CD14-positive monocyte (primary cell): ENCODE measurements at regions not wholly inside any gene's neighbourhood (a gene's known extent, or its start where the extent isn't known, plus 50 kb on each side); places are given as distances from the start of the nearest gene placed in this dataset.
"Not testable (repeated sequence)": the region's sequence is repeated elsewhere in the genome, so short reads cannot be mapped to it uniquely, and the experiment has no call there.

ENCODE experiments used
- DNase-seq, 3 donors: peaks; one replicate each; pipeline ENCODE4 v3.0.0-alpha.2; 2011 to 2022
- H2AFZ ChIP-seq: 2 replicates; pipeline ENCODE4 v1.6.0; 2012; ENCODE audit warnings: mild to moderate bottlenecking, low read depth, low read length, inconsistent platforms; ENCODE audit not compliant: insufficient read depth, poor library complexity, severe bottlenecking
- H3K27ac ChIP-seq, 2 donors: 1 replicate in 1 of 2; 2 replicates in 1 of 2; pipeline ENCODE4 v1.5.1; 2012 to 2013; ENCODE audit warnings: low read length in 2 of 2, control low read depth in 1 of 2, inconsistent platforms in 1 of 2, low read depth in 1 of 2, mild to moderate bottlenecking in 1 of 2
- H3K27me3 ChIP-seq, 2 donors: one replicate each; pipeline versions ENCODE4 v1.6.0 to v1.6.1; 2011 to 2013; ENCODE audit warnings: low read length in 2 of 2; ENCODE audit not compliant: control insufficient read depth in 2 of 2, insufficient read depth in 2 of 2
- H3K36me3 ChIP-seq, 2 donors: replicated peaks in 1 of 2; 1 replicate in 1 of 2; 2 replicates in 1 of 2; pipeline versions ENCODE4 v1.5.1 to v1.6.1; 2012 to 2013; ENCODE audit warnings: low read length in 2 of 2, control low read depth in 1 of 2, inconsistent platforms in 1 of 2, mild to moderate bottlenecking in 1 of 2; ENCODE audit not compliant: insufficient read depth in 2 of 2, control insufficient read depth in 1 of 2
- H3K4me1 ChIP-seq, 2 donors: 1 replicate in 1 of 2; 2 replicates in 1 of 2; pipeline versions ENCODE4 v1.5.1 to v1.6.1; 2012 to 2013; ENCODE audit warnings: low read length in 2 of 2, control low read depth in 1 of 2, inconsistent platforms in 1 of 2, mild to moderate bottlenecking in 1 of 2, moderate library complexity in 1 of 2; ENCODE audit not compliant: insufficient read depth in 2 of 2, control insufficient read depth in 1 of 2
- H3K4me2 ChIP-seq: replicated peaks from 2 replicates; pipeline ENCODE3; 2012; ENCODE audit warnings: low read length, moderate library complexity, mild to moderate bottlenecking; ENCODE audit not compliant: poor library complexity, severe bottlenecking; ENCODE audit errors: extremely low read depth
- H3K4me3 ChIP-seq, 3 experiments: fragments of 200-600 bp in 1 of 3; sonication (generic) in 1 of 3; replicated peaks in 1 of 3; 1 replicate in 2 of 3; 2 replicates in 1 of 3; pipeline ENCODE4 v1.5.1; 2011 to 2013; ENCODE audit warnings: low read length in 3 of 3, mild to moderate bottlenecking in 3 of 3, control low read depth in 2 of 3, low read depth in 2 of 3, inconsistent platforms in 1 of 3, moderate library complexity in 1 of 3
- H3K79me2 ChIP-seq: 2 replicates; pipeline ENCODE4 v1.6.0; 2012; ENCODE audit warnings: mild to moderate bottlenecking, control low read depth, inconsistent platforms, low read length, moderate library complexity; ENCODE audit not compliant: insufficient read depth
- H3K9ac ChIP-seq: 2 replicates; pipeline ENCODE4 v1.6.0; 2017; ENCODE audit warnings: low read length, mild to moderate bottlenecking; ENCODE audit not compliant: insufficient read depth, poor library complexity, severe bottlenecking
- H3K9me3 ChIP-seq, 2 donors: replicated peaks in 1 of 2; 1 replicate in 1 of 2; 2 replicates in 1 of 2; pipeline versions ENCODE4 v1.5.1 to v1.6.1; 2012 to 2013; ENCODE audit warnings: low read length in 2 of 2, control low read depth in 1 of 2; ENCODE audit not compliant: control insufficient read depth in 1 of 2, insufficient read depth in 1 of 2
- H4K20me1 ChIP-seq: 2 replicates; pipeline ENCODE4 v1.6.0; 2012; ENCODE audit warnings: mild to moderate bottlenecking, low read length, control low read depth, moderate library complexity; ENCODE audit not compliant: insufficient read depth
- H3K27ac Mint-ChIP-seq, 7 donors: one replicate each; pipeline ENCODE4 v1.8.0; 2020; ENCODE audit warnings: mild to moderate bottlenecking in 7 of 7, mixed read lengths in 7 of 7, moderate library complexity in 6 of 7, inconsistent platforms in 2 of 7
- H3K27me3 Mint-ChIP-seq, 3 donors: one replicate each; pipeline ENCODE4 v1.8.0; 2021 to 2022; ENCODE audit warnings: low read depth in 3 of 3, mild to moderate bottlenecking in 3 of 3, mixed read lengths in 3 of 3, moderate library complexity in 3 of 3, inconsistent platforms in 1 of 3
- H3K36me3 Mint-ChIP-seq, 2 donors: one replicate each; pipeline ENCODE4 v1.8.0; 2020; ENCODE audit warnings: mixed read lengths in 2 of 2, inconsistent platforms in 1 of 2, mild to moderate bottlenecking in 1 of 2
- H3K4me1 Mint-ChIP-seq: one replicate; pipeline ENCODE4 v1.8.0; 2020; ENCODE audit warnings: mild to moderate bottlenecking, mixed read lengths
- H3K4me3 Mint-ChIP-seq, 2 donors: one replicate each; pipeline ENCODE4 v1.8.0; 2020; ENCODE audit warnings: mild to moderate bottlenecking in 2 of 2, mixed read lengths in 2 of 2, moderate library complexity in 1 of 2
- H3K9me3 Mint-ChIP-seq, 7 donors: one replicate each; pipeline ENCODE4 v1.8.0; 2020 to 2022; ENCODE audit warnings: mixed read lengths in 7 of 7, mild to moderate bottlenecking in 6 of 7, moderate library complexity in 6 of 7, inconsistent platforms in 2 of 7
- WGBS: methylation state at CpG from one replicate; pipeline ENCODE4 v1.1.5; 2013; ENCODE audit warnings: missing lambda C conversion rate; ENCODE audit not compliant: insufficient coverage; 5-methylcytosine and 5-hydroxymethylcytosine counted together
- intact Hi-C, 2 donors: fragments of 100-400 bp; cut with micrococcal nuclease; formaldehyde crosslinking; loops; one replicate each; pipeline versions ENCODE4 v1.15.0 to v1.15.1; 2023
- TF ChIP-seq, protein P1 (sequence below): fragments of 200-600 bp; IDR thresholded peaks from one replicate; pipeline ENCODE4 v1.8.0; 2022; ENCODE audit warnings: antibody characterized with exemption, mild to moderate bottlenecking

DNA sequence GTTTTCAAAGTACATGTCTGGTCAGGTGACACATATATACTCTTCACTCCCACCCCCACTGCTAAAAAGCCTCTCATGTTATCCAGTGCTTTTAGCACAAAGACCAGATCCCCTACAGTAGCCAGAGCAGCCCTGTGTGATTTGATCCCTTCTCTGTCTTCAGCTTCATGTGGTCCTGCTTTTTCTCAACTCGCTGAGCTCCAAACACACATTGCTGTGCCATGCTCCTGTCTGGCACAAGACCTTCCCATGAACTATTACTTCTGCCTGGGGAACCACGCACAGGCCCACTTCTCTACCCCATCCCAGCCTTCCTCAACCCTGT is 127.1 kb downstream of the RASSF10 start:
- Mint-ChIP-seq H3K9me3 (peaks cover 0 to 17% (median 2%) of the 10 kb centered on the region in 7 donors), H3K27me3 (peaks cover 3 to 21% (median 4%) of the 10 kb centered on the region in 3 donors), H3K4me1 (peaks cover 6% of the 10 kb centered on the region), H3K4me3 (no peak overlapping the region), H3K27ac (no peak overlapping the region), H3K36me3 (no peaks in the 10 kb centered on the region)
- no peak overlapping the region for H3K27ac ChIP-seq
- 100% methylated on average over 2 of the region's 2 CpGs for WGBS
- H3K4me2 ChIP-seq = no peak overlapping the region
- no peak overlapping the region for H2AFZ ChIP-seq
- intact Hi-C loops = no loop called here
- peaks cover 0 to 4% of the 10 kb centered on the region in 2 donors for H3K4me1 ChIP-seq
- TF ChIP-seq, protein P1, sequence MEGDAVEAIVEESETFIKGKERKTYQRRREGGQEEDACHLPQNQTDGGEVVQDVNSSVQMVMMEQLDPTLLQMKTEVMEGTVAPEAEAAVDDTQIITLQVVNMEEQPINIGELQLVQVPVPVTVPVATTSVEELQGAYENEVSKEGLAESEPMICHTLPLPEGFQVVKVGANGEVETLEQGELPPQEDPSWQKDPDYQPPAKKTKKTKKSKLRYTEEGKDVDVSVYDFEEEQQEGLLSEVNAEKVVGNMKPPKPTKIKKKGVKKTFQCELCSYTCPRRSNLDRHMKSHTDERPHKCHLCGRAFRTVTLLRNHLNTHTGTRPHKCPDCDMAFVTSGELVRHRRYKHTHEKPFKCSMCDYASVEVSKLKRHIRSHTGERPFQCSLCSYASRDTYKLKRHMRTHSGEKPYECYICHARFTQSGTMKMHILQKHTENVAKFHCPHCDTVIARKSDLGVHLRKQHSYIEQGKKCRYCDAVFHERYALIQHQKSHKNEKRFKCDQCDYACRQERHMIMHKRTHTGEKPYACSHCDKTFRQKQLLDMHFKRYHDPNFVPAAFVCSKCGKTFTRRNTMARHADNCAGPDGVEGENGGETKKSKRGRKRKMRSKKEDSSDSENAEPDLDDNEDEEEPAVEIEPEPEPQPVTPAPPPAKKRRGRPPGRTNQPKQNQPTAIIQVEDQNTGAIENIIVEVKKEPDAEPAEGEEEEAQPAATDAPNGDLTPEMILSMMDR = no peak
- H3K27me3 ChIP-seq = peaks cover 0 to 7% of the 10 kb centered on the region in 2 donors
- H3K9ac ChIP-seq = no peak overlapping the region
- no peaks in the 10 kb centered on the region for H3K36me3 ChIP-seq
- H3K9me3 ChIP-seq = no peaks in the 10 kb centered on the region
- H3K79me2 ChIP-seq = no peaks in the 10 kb centered on the region
- H4K20me1 ChIP-seq = no peaks in the 10 kb centered on the region
- no peak overlapping the region for H3K4me3 ChIP-seq
- no peak for DNase-seq

GRCh38 chr11:13137844-13138301 is 128.8 kb downstream of the RASSF10 start:
- peaks cover 0 to 7% of the 10 kb centered on the region in 2 donors for H3K27me3 ChIP-seq
- TF ChIP-seq, protein P1 = no peak
- intact Hi-C loops = no loop called here
- no peak overlapping the region for H3K9ac ChIP-seq
- no peak overlapping the region for H2AFZ ChIP-seq
- peaks cover 0 to 13% (median 1%) of the 10 kb centered on the region in 7 donors for H3K9me3 Mint-ChIP-seq
- no peaks in the 10 kb centered on the region for H3K36me3 Mint-ChIP-seq
- no peaks in the 10 kb centered on the region for H3K9me3 ChIP-seq
- H3K4me3 ChIP-seq = no peak overlapping the region
- WGBS = 88% methylated on average over 1 of the region's 1 CpG
- peaks cover 0 to under 1% of the 10 kb centered on the region in 2 donors for H3K4me1 ChIP-seq
- H3K4me2 ChIP-seq = no peak overlapping the region
- H3K27me3 Mint-ChIP-seq = peaks cover 4 to 18% (median 5%) of the 10 kb centered on the region in 3 donors
- H3K27ac ChIP-seq = no peak overlapping the region
- no peaks in the 10 kb centered on the region for H3K79me2 ChIP-seq
- no peak overlapping the region for H3K27ac Mint-ChIP-seq
- peaks cover 3% of the 10 kb centered on the region for H3K4me1 Mint-ChIP-seq
- DNase-seq = no peak
- no peak overlapping the region for H3K4me3 Mint-ChIP-seq
- no peaks in the 10 kb centered on the region for H4K20me1 ChIP-seq
- no peaks in the 10 kb centered on the region for H3K36me3 ChIP-seq

DNA sequence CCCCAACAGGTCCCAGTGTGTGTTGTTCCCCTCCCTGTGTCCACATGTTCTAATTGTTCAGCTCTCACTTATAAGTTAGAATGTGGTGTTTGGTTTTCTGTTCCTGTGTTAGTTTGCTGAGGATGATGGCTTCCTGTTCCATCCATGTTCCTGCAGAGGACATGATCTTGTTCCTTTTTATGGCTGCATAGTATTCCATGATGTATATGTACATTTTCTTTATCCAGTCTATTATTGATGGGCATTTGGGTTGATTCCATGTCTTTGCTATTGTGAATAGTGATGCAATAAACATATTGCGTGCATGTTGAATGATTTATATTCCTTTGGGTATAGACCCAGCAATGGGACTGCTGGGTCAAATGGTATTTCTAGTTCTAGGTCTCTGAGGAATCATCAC is 130.0 kb downstream of the RASSF10 start:
- not testable (repeated sequence) for H3K4me3 Mint-ChIP-seq

More for the DNA sequence above, 130.0 kb downstream of the RASSF10 start:
- H3K36me3 Mint-ChIP-seq, intact Hi-C loops, H3K79me2 ChIP-seq, H3K4me2 ChIP-seq, H2AFZ ChIP-seq, H3K4me1 Mint-ChIP-seq, H3K4me3 ChIP-seq, H4K20me1 ChIP-seq, H3K27ac ChIP-seq, H3K4me1 ChIP-seq, H3K27me3 ChIP-seq, H3K9ac ChIP-seq, H3K27ac Mint-ChIP-seq, H3K36me3 ChIP-seq, H3K9me3 ChIP-seq, DNase-seq: not testable (repeated sequence)
- H3K9me3 Mint-ChIP-seq = peaks cover 0 to 13% (median 1%) of the 10 kb centered on the region in 7 donors
- peaks cover 4 to 18% (median 5%) of the 10 kb centered on the region in 3 donors for H3K27me3 Mint-ChIP-seq
- WGBS = no CpG with 5 or more reads among the region's 1 CpG
